ENCODE measurements at regions not wholly inside any gene's neighbourhood (a gene's known extent, or its start where the extent isn't known, plus 50 kb on each side); places are given as distances from the start of the nearest gene placed in this dataset.

DNA sequence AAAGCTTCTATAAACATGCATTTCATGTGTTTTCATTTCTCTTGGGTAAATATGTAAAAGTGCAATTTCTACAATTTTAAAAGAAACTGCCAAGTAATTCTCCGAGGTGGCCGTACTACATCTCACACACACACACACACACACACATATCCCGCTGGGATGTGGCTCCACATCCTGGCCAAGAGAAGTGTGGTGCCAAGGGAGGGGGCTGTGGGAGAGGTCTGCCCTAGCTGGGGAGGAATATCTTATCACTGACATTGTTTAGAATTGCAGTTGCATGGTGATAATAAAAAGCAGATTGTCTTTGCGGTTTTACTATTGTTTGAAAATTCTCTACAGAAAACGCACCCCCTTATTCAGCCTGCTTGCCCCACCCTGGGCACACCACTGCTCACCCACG, 558.4 kb downstream of the BNC2 start:
- Histone ChIP-seq H3K4me3 (no peak overlapping the region), H4K20me1 (replicated peaks; ENCODE audit: control insufficient read depth, insufficient read depth, low read length) (no peaks in the 10 kb centered on the region), H3K9me1 (ENCODE audit: control insufficient read depth, insufficient read depth, low read length) (no peaks in the 10 kb centered on the region), H3K9ac (ENCODE audit: insufficient read depth in 1 of 2, low read depth in 2 of 2, low read length in 2 of 2) (no peak overlapping the region), H3K4me1 (replicated peaks in 1 of 2; ENCODE audit: control insufficient read depth in 2 of 2, insufficient read depth in 2 of 2, low read length in 2 of 2) (no peaks in the 10 kb centered on the region), H3K36me3 (ENCODE audit: control insufficient read depth, insufficient read depth, low read length) (no peaks in the 10 kb centered on the region), H3K4me2 (ENCODE audit: insufficient read depth, low read length) (no peak overlapping the region), H3K27ac (ENCODE audit: extremely low read depth, low read depth, low read length) (no peak overlapping the region), H3K79me2 (ENCODE audit: control insufficient read depth, insufficient read depth, low read length) (no peaks in the 10 kb centered on the region), H3K27me3 (ENCODE audit: control insufficient read depth in 2 of 2, insufficient read depth in 2 of 2, low read length in 2 of 2) (no peaks in the 10 kb centered on the region), H2AFZ (ENCODE audit: low read depth, low read length) (no peak overlapping the region), H3K9me3 (replicated peaks; ENCODE audit: control insufficient read depth, insufficient read depth, low read depth, low read length) (no peaks in the 10 kb centered on the region)
- ChIA-PET POLR2A (no interaction called here), CTCF (ENCODE audit: low intra/inter-chr PET ratio) (no interaction called here)
- no peak for FAIRE-seq
- in situ Hi-C loops (cut with MboI), result no loop called here
- no peak for ATAC-seq
- WGBS (ENCODE audit: insufficient coverage, low coverage, missing lambda C conversion rate), result 0% methylated on average over 6 of the region's 6 CpGs
- intact Hi-C loops (cut with micrococcal nuclease), result no loop called here
- BruUV-seq (replicated peaks), result no TSS peak
- no peak for DNase-seq (ENCODE audit: extremely low read depth in 1 of 4, low spot score in 3 of 4)
- TF ChIP-seq HDAC1 (IDR thresholded peaks at IDR 0.05) (no peak), KDM4B (IDR thresholded peaks at IDR 0.05; ENCODE audit: borderline replicate concordance in 2 of 2, low read depth in 1 of 2) (no peak), ZNF217 (CRISPR knock-in tag; IDR thresholded peaks at IDR 0.05) (no peak), IFI16 (CRISPR knock-in tag; IDR thresholded peaks at IDR 0.05) (no peak), MECOM (CRISPR knock-in tag; IDR thresholded peaks at IDR 0.05) (no peak), TCF7L2 (IDR thresholded peaks at IDR 0.05; ENCODE audit: low read depth, low read length) (no peak), L3MBTL2 (IDR thresholded peaks at IDR 0.05) (no peak), CBFA2T2 (conservative IDR thresholded peaks at IDR 0.05) (no peak), HOMEZ (CRISPR knock-in tag; IDR thresholded peaks at IDR 0.05) (no peak), PYGO2 (tag; IDR thresholded peaks at IDR 0.05) (no peak), SRSF9 (IDR thresholded peaks at IDR 0.05; ENCODE audit: borderline replicate concordance, low read depth, low read length) (no peak), ZNF449 (CRISPR knock-in tag; IDR thresholded peaks at IDR 0.05) (no peak)
- TF ChIP-seq, protein P1, sequence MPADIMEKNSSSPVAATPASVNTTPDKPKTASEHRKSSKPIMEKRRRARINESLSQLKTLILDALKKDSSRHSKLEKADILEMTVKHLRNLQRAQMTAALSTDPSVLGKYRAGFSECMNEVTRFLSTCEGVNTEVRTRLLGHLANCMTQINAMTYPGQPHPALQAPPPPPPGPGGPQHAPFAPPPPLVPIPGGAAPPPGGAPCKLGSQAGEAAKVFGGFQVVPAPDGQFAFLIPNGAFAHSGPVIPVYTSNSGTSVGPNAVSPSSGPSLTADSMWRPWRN (IDR thresholded peaks at IDR 0.05; ENCODE audit: low read depth), result no peak
- TF ChIP-seq, protein P2, sequence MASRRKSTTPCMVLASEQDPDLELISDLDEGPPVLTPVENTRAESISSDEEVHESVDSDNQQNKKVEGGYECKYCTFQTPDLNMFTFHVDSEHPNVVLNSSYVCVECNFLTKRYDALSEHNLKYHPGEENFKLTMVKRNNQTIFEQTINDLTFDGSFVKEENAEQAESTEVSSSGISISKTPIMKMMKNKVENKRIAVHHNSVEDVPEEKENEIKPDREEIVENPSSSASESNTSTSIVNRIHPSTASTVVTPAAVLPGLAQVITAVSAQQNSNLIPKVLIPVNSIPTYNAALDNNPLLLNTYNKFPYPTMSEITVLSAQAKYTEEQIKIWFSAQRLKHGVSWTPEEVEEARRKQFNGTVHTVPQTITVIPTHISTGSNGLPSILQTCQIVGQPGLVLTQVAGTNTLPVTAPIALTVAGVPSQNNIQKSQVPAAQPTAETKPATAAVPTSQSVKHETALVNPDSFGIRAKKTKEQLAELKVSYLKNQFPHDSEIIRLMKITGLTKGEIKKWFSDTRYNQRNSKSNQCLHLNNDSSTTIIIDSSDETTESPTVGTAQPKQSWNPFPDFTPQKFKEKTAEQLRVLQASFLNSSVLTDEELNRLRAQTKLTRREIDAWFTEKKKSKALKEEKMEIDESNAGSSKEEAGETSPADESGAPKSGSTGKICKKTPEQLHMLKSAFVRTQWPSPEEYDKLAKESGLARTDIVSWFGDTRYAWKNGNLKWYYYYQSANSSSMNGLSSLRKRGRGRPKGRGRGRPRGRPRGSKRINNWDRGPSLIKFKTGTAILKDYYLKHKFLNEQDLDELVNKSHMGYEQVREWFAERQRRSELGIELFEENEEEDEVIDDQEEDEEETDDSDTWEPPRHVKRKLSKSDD (conservative IDR thresholded peaks at IDR 0.05; ENCODE audit: low read length), result no peak

Data from K562 (cell line).